Endodermal cell (in vitro differentiated cells): ENCODE measurements at regions not wholly inside any gene's neighbourhood (a gene's known extent, or its start where the extent isn't known, plus 50 kb on each side); places are given as distances from the start of the nearest gene placed in this dataset.

Experiments
- DNase-seq: peaks from one replicate; pipeline ENCODE4 v3.0.0-alpha.2; 2017
- H3K27ac ChIP-seq: 2 replicates; pipeline ENCODE4 v1.5.1; 2013; ENCODE audit warnings: mild to moderate bottlenecking, low read depth, low read length, moderate library complexity
- H3K27me3 ChIP-seq: 2 replicates; pipeline ENCODE4 v1.6.1; 2013; ENCODE audit warnings: mild to moderate bottlenecking, low read length, moderate library complexity; ENCODE audit not compliant: insufficient read depth, control insufficient read depth, poor library complexity, severe bottlenecking
- H3K36me3 ChIP-seq: 2 replicates; pipeline ENCODE4 v1.7.0; 2013; ENCODE audit warnings: mild to moderate bottlenecking, low read length, moderate library complexity; ENCODE audit not compliant: control insufficient read depth, insufficient read depth
- H3K4me1 ChIP-seq: one replicate; pipeline ENCODE4 v1.7.0; 2013; ENCODE audit warnings: low read length; ENCODE audit not compliant: control insufficient read depth, insufficient read depth
- H3K4me3 ChIP-seq: 2 replicates; pipeline ENCODE4 v1.5.1; 2013; ENCODE audit warnings: mild to moderate bottlenecking, low read length, moderate library complexity
- H3K9ac ChIP-seq: 2 replicates; pipeline ENCODE4 v1.6.1; 2013; ENCODE audit warnings: mild to moderate bottlenecking, low read length, moderate library complexity; ENCODE audit not compliant: poor library complexity, severe bottlenecking; ENCODE audit errors: extremely low read depth
- H3K9me3 ChIP-seq: 2 replicates; pipeline ENCODE4 v1.6.1; 2013; ENCODE audit warnings: mild to moderate bottlenecking, low read length, moderate library complexity; ENCODE audit not compliant: control insufficient read depth
- H3K27ac Mint-ChIP-seq: 2 replicates; pipeline ENCODE4 v1.8.0; 2020; ENCODE audit warnings: mixed read lengths
- H3K27me3 Mint-ChIP-seq: 2 replicates; pipeline ENCODE4 v1.8.0; 2021; ENCODE audit warnings: mild to moderate bottlenecking, mixed read lengths; ENCODE audit not compliant: insufficient read depth
- H3K36me3 Mint-ChIP-seq: 2 replicates; pipeline ENCODE4 v1.8.0; 2020; ENCODE audit warnings: low read depth, mixed read lengths
- H3K4me1 Mint-ChIP-seq: 2 replicates; pipeline ENCODE4 v1.8.0; 2020; ENCODE audit warnings: mixed read lengths
- H3K4me3 Mint-ChIP-seq: 2 replicates; pipeline ENCODE4 v1.8.0; 2020; ENCODE audit warnings: mild to moderate bottlenecking, moderate library complexity, mixed read lengths
- H3K9me3 Mint-ChIP-seq: 2 replicates; pipeline ENCODE4 v1.8.0; 2020; ENCODE audit warnings: mild to moderate bottlenecking, mixed read lengths
- CTCF ChIP-seq: fragments of 200-600 bp; sonication (generic); conservative IDR thresholded peaks from 2 replicates; pipeline ENCODE4 v1.5.0; 2021; ENCODE audit warnings: antibody characterized with exemption, mild to moderate bottlenecking
- WGBS, 2 experiments: methylation state at CpG; one replicate each; pipeline versions ENCODE4 v1.1.5 to v1.1.7; 2013; ENCODE audit warnings: missing lambda C conversion rate in 2 of 2, mixed read lengths in 1 of 2; ENCODE audit not compliant: insufficient coverage in 1 of 2, insufficient read length in 1 of 2; 5-methylcytosine and 5-hydroxymethylcytosine counted together

- Histone ChIP-seq H3K4me3 (no peak overlapping the region), H3K27me3 (no peaks in the 10 kb centered on the region), H3K27ac (no peak overlapping the region), H3K4me1 (peaks cover 9% of the 10 kb centered on the region), H3K36me3 (no peaks in the 10 kb centered on the region), H3K9me3 (no peaks in the 10 kb centered on the region), H3K9ac (no peak overlapping the region)
- Mint-ChIP-seq H3K36me3 (peaks cover 2% of the 10 kb centered on the region), H3K27ac (no peak overlapping the region), H3K4me3 (no peak overlapping the region), H3K9me3 (peaks cover 1% of the 10 kb centered on the region), H3K4me1 (peaks cover 19% of the 10 kb centered on the region), H3K27me3 (no peaks in the 10 kb centered on the region)
- WGBS, 2 experiments = 96% methylated on average over 2 of the region's 2 CpGs; no CpG with 5 or more reads in 1 of the 2 experiments
- TF ChIP-seq CTCF = no peak
- no peak for DNase-seq
These were observed 499.8 kb downstream of the SUCLG1 start for GRCh38 chr2:83959266-83959665.

- no peak overlapping the region for H3K27ac ChIP-seq
- no peaks in the 10 kb centered on the region for H3K36me3 ChIP-seq
- no peak for DNase-seq
- 91 to 96% methylated on average over 4 of the region's 4 CpGs for WGBS, 2 experiments
- no peak for TF ChIP-seq CTCF
- H3K9me3 Mint-ChIP-seq = peaks cover 1% of the 10 kb centered on the region
- peaks cover 17% of the 10 kb centered on the region for H3K4me1 Mint-ChIP-seq
- peaks cover 2% of the 10 kb centered on the region for H3K36me3 Mint-ChIP-seq
- no peaks in the 10 kb centered on the region for H3K27me3 Mint-ChIP-seq
- H3K4me3 Mint-ChIP-seq = no peak overlapping the region
- peaks cover 3% of the 10 kb centered on the region for H3K4me1 ChIP-seq
- H3K9me3 ChIP-seq = no peaks in the 10 kb centered on the region
- H3K4me3 ChIP-seq = no peak overlapping the region
- no peak overlapping the region for H3K27ac Mint-ChIP-seq
- no peak overlapping the region for H3K9ac ChIP-seq
- no peaks in the 10 kb centered on the region for H3K27me3 ChIP-seq
These were observed 502.1 kb downstream of the SUCLG1 start for GRCh38 chr2:83956991-83957390.

GRCh38 chr2:83953697-83954096, 505.4 kb downstream of the SUCLG1 start:
- Histone ChIP-seq H3K27me3 (no peaks in the 10 kb centered on the region), H3K27ac (no peak overlapping the region), H3K9ac (no peak overlapping the region), H3K9me3 (no peaks in the 10 kb centered on the region), H3K36me3 (no peaks in the 10 kb centered on the region), H3K4me3 (no peak overlapping the region), H3K4me1 (peaks cover 7% of the 10 kb centered on the region)
- Mint-ChIP-seq H3K9me3 (no peaks in the 10 kb centered on the region), H3K4me1 (peaks cover 24% of the 10 kb centered on the region), H3K4me3 (no peak overlapping the region), H3K36me3 (no peaks in the 10 kb centered on the region), H3K27ac (no peak overlapping the region), H3K27me3 (no peaks in the 10 kb centered on the region)
- 57 to 60% methylated on average over 1 of the region's 1 CpG for WGBS, 2 experiments
- no peak for TF ChIP-seq CTCF
- peak; percentile 74 for DNase-seq
